ENCODE measurements at regions not wholly inside any gene's neighbourhood (a gene's known extent, or its start where the extent isn't known, plus 50 kb on each side); places are given as distances from the start of the nearest gene placed in this dataset.

DNA sequence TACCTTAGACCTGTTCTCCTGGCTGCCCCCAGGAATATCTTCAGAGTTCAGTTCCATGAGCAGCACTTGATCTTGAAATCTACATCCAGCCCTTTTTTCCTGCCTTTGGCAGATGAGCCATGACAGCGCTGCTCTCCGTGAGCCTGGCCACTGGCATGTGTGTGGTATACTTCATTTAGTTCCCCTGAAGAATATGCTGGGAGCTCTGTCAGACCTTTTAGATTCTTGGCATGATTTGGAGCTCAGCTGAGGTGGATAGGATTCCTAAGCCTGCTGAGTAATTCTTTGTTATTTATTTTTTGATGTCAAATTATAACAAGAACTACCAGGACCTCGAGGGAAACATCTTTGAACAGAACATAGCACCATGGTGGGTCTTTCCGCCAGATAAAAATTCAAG, 121.7 kb downstream of the EDEM1 start:
- no peaks in the 10 kb centered on the region for H3K9me2 ChIP-seq (replicated peaks; ENCODE audit: insufficient read depth, low read length)
- H3K27me3 ChIP-seq (replicated peaks; ENCODE audit: insufficient read depth, low read length) = no peaks in the 10 kb centered on the region
- no peaks in the 10 kb centered on the region for H3K79me2 ChIP-seq (ENCODE audit: low read length)
- no peaks in the 10 kb centered on the region for H3K36me3 ChIP-seq (replicated peaks; ENCODE audit: insufficient read depth, low read length)
- H3K27ac ChIP-seq (ENCODE audit: low read length) = no peak overlapping the region
- H2AFZ ChIP-seq (ENCODE audit: low read length) = no peak overlapping the region
- H4K20me1 ChIP-seq (ENCODE audit: insufficient read depth, low read length) = no peaks in the 10 kb centered on the region
- TF ChIP-seq EZH2 (optimal IDR thresholded peaks at IDR 0.05; ENCODE audit: low read depth, low read length) (no peak), EZH2phosphoT487 (IDR thresholded peaks at IDR 0.05; ENCODE audit: low read length) (no peak)
- TF ChIP-seq, protein P1, sequence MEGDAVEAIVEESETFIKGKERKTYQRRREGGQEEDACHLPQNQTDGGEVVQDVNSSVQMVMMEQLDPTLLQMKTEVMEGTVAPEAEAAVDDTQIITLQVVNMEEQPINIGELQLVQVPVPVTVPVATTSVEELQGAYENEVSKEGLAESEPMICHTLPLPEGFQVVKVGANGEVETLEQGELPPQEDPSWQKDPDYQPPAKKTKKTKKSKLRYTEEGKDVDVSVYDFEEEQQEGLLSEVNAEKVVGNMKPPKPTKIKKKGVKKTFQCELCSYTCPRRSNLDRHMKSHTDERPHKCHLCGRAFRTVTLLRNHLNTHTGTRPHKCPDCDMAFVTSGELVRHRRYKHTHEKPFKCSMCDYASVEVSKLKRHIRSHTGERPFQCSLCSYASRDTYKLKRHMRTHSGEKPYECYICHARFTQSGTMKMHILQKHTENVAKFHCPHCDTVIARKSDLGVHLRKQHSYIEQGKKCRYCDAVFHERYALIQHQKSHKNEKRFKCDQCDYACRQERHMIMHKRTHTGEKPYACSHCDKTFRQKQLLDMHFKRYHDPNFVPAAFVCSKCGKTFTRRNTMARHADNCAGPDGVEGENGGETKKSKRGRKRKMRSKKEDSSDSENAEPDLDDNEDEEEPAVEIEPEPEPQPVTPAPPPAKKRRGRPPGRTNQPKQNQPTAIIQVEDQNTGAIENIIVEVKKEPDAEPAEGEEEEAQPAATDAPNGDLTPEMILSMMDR (IDR thresholded peaks at IDR 0.05; ENCODE audit: low read length) = no peak
- no peaks in the 10 kb centered on the region for H3K4me1 ChIP-seq (ENCODE audit: low read length)
- H3K9ac ChIP-seq (ENCODE audit: low read length) = no peak overlapping the region
- no peaks in the 10 kb centered on the region for H3K9me3 ChIP-seq (replicated peaks; ENCODE audit: insufficient read depth, low read length)
- no peak overlapping the region for H3K4me2 ChIP-seq (ENCODE audit: low read depth, low read length)
- H3K4me3 ChIP-seq (ENCODE audit: low read length) = no peak overlapping the region
- no peaks in the 10 kb centered on the region for H3F3A ChIP-seq (ENCODE audit: insufficient read depth, low read length)
- DNase-seq = no peak

DNA sequence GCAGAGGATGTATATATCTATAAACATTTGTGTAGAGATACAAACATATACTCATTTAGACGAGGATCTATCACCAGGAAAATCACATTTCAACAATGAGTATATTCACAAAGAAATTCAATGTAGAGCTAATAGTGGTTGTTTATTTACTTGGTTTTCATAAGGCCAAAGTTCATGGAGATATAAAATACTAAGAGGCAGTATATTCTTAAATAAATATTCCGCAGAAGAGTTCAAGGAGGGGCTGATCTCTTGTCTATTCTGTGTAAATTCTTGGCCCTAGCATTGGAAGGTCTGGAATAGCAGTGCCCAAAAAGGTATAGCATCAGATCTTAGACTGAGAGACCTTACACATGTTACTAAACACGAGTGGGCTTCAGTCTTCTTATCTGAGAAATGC, 122.1 kb downstream of the EDEM1 start:
- Histone ChIP-seq H3K4me1 (ENCODE audit: low read length) (no peaks in the 10 kb centered on the region), H2AFZ (ENCODE audit: low read length) (no peak overlapping the region), H3K9me3 (replicated peaks; ENCODE audit: insufficient read depth, low read length) (no peaks in the 10 kb centered on the region), H3K9me2 (replicated peaks; ENCODE audit: insufficient read depth, low read length) (no peaks in the 10 kb centered on the region), H3K27me3 (replicated peaks; ENCODE audit: insufficient read depth, low read length) (no peaks in the 10 kb centered on the region), H3K9ac (ENCODE audit: low read length) (no peak overlapping the region), H3K4me2 (ENCODE audit: low read depth, low read length) (no peak overlapping the region), H4K20me1 (ENCODE audit: insufficient read depth, low read length) (no peaks in the 10 kb centered on the region), H3K27ac (ENCODE audit: low read length) (no peak overlapping the region), H3K79me2 (ENCODE audit: low read length) (no peaks in the 10 kb centered on the region), H3K4me3 (ENCODE audit: low read length) (no peak overlapping the region), H3K36me3 (replicated peaks; ENCODE audit: insufficient read depth, low read length) (no peaks in the 10 kb centered on the region), H3F3A (ENCODE audit: insufficient read depth, low read length) (no peaks in the 10 kb centered on the region)
- TF ChIP-seq EZH2phosphoT487 (IDR thresholded peaks at IDR 0.05; ENCODE audit: low read length) (no peak), EZH2 (optimal IDR thresholded peaks at IDR 0.05; ENCODE audit: low read depth, low read length) (no peak)
- TF ChIP-seq, protein P1 (IDR thresholded peaks at IDR 0.05; ENCODE audit: low read length) = no peak
- no peak for DNase-seq

DNA sequence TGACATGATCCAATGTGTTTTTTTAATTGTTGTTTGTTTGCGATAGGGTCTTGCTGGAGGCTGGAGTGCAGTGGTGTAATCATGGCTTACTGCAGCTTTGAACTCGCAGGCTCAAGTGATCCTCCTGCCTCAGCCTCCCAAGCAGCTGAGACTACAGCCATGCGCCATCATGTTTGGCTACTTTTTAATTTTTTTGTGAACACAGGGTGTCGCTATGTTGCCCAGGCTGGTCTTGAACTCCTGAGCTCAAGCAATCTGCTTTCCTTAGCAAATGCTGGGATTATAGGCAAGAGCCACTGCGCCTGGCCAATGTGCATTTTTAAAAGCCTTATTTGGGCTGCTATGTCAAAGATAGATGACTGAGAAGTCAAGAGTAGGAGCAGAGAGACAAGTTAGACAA, 123.0 kb downstream of the EDEM1 start:
- Histone ChIP-seq H3K4me3 (ENCODE audit: low read length) (no peak overlapping the region), H3K36me3 (replicated peaks; ENCODE audit: insufficient read depth, low read length) (no peaks in the 10 kb centered on the region), H4K20me1 (ENCODE audit: insufficient read depth, low read length) (no peaks in the 10 kb centered on the region), H3K79me2 (ENCODE audit: low read length) (no peaks in the 10 kb centered on the region), H3K9ac (ENCODE audit: low read length) (no peak overlapping the region), H3K9me2 (replicated peaks; ENCODE audit: insufficient read depth, low read length) (no peaks in the 10 kb centered on the region), H3K27me3 (replicated peaks; ENCODE audit: insufficient read depth, low read length) (no peaks in the 10 kb centered on the region), H2AFZ (ENCODE audit: low read length) (no peak overlapping the region), H3F3A (ENCODE audit: insufficient read depth, low read length) (no peaks in the 10 kb centered on the region), H3K27ac (ENCODE audit: low read length) (no peak overlapping the region), H3K9me3 (replicated peaks; ENCODE audit: insufficient read depth, low read length) (no peaks in the 10 kb centered on the region), H3K4me2 (ENCODE audit: low read depth, low read length) (no peak overlapping the region), H3K4me1 (ENCODE audit: low read length) (no peaks in the 10 kb centered on the region)
- TF ChIP-seq EZH2phosphoT487 (IDR thresholded peaks at IDR 0.05; ENCODE audit: low read length) = no peak
- TF ChIP-seq, protein P1 (IDR thresholded peaks at IDR 0.05; ENCODE audit: low read length) = no peak
- TF ChIP-seq EZH2 (optimal IDR thresholded peaks at IDR 0.05; ENCODE audit: low read depth, low read length) = no peak
- DNase-seq = no peak
